Dermis blood vessel endothelial cell (primary cell): ENCODE measurements at regions not wholly inside any gene's neighbourhood (a gene's known extent, or its start where the extent isn't known, plus 50 kb on each side); places are given as distances from the start of the nearest gene placed in this dataset.
"Not testable (repeated sequence)": the region's sequence is repeated elsewhere in the genome, so short reads cannot be mapped to it uniquely, and the experiment has no call there.

Experiments used
- DNase-seq: peaks from one replicate; pipeline ENCODE4 v3.0.0; 2010

DNA sequence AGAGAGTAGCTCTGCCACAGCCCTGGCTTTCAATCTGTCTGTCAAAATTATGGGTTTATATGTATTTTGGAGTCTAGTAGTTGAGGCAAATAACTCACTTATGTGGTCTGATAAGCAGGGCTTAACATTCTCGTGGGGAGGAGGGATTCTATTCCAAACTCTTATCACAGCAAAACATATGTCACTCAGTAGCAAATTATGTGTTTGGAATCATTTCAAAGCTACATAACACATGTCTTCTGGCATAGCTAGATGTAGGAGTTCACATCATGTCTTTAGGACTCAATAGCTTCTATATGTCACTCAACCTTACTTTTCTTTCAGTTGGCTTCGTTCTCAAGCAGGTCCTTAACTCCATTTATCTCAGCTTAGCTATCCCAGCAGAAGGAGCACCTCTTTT, 144.5 kb upstream of the SEMA6A start:
- no peak for DNase-seq

DNA sequence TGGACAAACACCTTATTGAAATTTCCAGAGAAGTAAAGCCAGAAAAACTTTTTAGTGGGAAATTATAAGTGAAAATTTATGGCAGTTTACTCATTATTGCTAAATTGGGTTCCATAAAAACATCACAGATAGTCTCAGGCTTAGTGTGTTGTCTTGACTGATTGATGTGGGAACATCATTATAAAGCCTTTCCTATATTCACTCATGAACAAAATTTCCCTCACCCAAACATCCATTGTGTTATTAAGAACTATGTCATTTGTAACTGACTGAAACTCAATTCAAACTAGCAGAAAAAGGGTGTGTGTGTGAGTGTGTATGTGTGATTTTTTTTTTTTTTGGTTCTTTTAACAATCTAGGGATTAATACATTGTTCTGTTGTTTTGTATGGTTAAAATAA, 143.7 kb upstream of the SEMA6A start:
- DNase-seq: no peak

DNA sequence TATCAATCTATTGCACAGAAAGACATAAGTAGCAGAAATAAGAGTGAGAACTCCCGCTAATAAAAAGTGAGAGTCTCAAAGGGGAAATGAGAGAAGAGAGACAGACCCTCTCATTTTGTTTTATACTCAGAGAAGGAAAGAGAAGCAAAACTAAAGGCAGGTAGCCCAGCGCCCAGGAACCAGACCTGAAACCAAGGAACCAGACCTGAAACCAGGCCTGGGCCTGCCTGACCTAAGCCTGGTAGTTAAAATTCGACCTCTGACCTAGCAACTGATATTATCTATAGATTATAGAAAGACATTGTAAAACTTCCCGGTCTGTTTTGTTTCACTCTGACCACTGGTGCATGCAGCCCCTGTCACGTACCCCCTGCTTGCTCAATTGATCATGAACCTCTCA, 134.5 kb upstream of the SEMA6A start:
- DNase-seq: no peak

DNA sequence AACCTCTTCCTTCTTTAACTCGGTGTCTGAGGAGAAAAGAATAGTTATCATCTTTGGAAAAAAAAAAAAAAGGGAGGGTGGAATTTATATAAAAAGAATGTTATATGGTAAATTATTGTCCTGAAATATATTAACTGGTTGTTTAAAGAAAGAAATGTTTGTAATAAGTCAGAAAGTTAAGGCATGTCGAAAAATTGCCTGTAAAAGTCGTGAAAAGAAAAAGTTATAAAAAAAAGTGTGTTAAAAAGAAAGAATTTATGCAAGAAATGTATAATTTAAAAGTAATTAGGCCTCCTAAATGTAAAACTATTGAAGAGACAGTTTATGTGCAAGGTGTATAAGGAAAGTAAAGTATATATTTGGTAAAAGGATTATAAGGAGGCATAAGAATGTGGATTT, 130.5 kb upstream of the SEMA6A start:
- DNase-seq: not testable (repeated sequence)

DNA sequence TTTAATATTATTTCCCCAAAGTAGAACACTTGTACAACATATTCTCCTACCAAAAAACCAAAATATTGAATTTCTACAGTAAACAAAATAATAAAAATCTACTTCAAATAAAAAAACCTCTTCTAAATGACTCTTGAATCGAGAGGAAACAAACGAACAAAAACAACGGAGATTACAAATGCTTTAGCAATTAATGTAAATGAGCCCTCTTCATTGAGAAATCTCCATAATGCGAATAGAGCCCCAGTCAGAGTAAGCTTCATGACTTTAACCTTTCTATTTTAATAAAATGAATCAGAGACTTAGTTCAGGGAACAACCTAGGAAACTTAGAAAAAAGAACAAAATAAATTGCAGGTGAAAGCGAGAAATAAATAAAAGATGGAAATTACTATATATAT, 129.3 kb upstream of the SEMA6A start:
- DNase-seq: no peak

DNA sequence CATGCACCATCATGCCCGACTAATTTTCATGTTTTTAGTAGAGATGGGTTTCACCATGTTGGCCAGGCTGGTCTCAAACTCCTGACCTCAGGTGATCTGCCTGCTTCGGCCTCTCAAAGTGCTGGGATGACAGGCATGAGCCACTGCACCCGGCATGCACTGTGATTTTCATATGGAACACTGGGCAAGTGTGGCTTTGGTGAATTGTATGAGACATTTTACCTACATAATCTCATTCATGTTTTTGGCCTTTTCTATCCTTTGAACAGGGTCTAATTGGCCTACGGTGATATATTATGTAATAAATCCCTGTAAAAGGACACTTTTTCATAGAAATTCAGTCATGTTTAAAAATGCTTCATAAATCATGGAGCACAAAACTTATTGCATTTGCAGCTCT, 128.7 kb upstream of the SEMA6A start:
- no peak for DNase-seq

DNA sequence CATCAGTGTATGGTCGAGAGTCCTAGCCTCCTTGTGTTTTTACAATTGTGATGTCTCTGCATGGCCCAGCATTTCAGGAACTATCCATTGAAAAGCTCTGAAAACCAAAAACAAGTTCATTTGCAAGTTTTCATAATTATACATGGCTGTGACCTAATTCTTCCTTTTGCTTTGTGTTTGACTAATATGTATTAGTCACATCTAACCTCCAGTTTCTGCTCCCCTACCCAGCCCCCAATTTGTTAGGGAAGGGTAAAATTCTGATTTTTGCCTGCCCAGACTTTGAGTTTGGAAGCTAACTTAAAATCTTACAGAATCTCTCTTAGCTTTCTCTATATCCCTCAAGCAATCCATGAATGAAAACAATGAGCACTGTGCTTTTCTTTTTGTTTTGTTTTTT, 128.2 kb upstream of the SEMA6A start:
- no peak for DNase-seq

DNA sequence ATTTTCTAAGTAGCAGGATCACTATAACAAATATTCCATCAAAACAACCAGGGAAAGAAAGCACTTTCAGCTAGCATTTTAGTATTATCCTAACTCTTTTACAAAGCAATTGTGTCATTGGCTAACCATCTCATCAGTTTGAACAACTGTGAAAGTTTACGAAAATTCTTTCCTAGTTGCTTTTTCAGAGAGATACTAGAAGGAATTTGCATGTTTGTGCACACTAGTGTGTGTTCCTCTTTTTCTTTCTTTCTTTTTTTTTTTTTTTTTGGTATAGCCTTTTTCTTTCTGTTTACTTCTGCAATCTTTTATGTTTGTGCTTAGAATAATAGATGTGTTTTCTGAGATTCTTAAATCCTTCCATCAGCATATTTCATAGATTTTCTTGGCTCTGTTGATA, 124.7 kb upstream of the SEMA6A start:
- no peak for DNase-seq

DNA sequence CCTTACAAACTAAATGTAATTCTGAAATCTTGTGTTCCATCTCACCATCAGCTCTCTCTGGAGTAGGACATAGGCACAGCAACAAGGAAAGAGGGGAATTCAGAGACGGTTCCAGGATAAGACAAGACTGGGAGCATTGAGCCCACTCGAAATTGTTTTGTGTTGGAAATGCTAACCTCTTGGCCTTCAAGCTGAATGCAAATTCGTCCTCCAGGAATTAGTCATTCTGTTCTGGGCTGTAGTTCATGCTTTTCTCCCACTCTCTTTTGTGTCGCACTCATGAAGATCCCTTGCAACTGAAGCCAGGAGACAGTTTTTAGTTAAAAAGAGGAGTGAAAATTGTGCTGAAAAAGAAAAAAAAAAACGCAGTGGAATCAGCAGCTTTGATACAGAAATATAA, 121.7 kb upstream of the SEMA6A start:
- DNase-seq: no peak

DNA sequence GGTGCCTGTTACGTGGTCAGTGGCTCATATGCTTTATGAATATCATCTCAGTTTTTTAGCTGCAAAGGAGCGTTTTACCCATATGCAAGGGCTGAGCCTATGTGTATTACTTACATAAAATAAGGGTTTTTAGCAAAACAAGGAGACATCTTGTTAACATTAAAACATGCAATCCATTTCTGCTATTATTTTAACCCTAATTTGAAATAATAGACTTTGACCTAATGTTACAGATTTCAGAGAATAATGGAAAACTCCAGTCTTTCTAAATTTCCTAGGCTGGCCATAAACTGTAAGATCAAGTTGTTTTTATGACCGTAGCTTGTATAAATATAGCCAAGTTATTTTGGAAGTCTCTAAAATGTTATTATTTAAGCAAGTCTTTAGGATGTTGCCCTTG, 121.1 kb upstream of the SEMA6A start:
- DNase-seq: no peak

DNA sequence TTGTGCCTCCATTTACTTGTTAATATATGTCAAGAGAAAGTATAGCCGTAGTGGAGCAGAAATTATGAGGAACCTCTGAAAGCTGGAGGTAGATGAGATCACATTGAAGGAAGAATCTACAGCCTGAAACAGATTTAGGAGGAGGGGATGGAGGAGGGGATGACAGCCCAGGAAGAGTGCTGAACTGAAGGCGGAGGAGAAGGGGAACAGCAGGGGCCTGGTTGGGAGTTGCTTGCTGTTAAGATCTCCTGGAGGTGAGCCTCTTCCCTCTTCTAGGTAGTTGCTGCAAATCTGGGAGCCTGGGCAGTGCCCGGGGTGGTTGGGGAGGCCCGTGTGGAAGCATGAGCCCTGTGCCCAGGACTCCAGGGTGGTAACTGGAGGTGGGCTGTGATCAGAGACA, 111.8 kb upstream of the SEMA6A start:
- no peak for DNase-seq

DNA sequence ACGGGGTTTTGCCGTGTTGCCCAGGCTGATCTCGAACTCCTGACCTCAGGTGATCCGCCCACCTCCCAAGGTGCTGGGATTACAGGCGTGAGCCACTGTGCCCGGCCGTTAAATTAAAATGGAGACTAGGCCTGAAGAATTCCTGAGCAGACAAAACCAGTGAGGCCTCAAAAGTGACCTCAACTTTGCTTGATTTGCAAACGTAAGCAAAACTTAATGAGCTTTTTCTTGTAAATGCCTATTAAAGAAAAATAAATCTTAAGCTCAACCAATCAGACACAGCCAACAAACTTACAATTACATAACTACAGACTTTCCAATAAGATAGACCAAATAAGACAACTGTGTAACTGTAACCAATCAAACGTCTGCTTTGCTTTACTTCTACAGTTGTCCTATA, 111.3 kb upstream of the SEMA6A start:
- no peak for DNase-seq

DNA sequence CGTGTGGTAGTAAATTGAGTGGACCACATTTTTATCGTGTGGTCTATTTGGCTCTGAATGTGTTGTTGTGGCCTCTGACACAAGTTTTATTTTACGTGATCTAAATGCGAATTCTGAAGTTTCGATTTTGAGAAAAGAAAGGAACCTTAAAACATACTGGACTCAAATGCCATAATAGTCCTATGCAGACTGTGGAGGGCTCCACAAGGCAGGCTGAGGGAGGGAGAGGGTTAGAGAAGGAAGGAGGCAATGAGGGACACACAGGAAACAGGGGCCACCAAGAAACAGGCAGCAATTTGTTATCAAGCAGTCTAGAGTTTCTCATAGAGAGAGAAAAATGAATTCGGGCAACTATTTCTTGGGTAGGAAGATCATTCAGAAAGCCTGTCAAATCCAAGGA, 110.4 kb upstream of the SEMA6A start:
- DNase-seq: no peak

DNA sequence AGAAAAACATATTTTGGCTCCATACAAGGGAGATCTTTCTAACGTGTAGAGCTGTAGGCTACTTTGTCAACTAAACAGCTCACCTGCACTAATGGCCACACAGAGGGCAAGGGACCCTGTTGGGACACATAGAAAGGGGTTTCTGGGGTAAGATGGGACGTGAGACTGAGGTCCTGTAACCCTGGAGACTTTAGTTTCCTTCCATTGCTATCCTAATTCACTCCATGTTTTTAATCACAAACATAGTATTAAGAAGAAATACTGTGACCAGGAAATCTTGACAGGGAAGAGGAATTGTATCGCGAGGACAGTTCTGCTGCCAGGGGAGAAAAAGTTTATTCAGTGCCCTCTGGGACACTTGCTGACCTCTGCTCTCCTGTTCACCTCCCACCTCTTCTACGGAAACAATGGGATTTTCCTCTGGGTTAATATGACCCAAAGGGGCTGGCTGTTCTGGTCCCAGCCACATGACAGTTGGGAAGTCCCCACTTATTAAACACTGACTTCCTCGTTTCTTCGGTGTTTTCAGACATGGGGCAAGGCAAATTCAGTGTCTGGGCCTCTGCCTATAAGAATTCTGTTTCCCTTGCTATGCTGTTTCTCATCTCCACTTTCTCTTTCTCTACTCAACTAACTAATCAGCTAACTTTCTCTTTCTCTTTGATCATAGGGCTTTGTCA, 106.9 kb upstream of the SEMA6A start:
- DNase-seq: no peak

DNA sequence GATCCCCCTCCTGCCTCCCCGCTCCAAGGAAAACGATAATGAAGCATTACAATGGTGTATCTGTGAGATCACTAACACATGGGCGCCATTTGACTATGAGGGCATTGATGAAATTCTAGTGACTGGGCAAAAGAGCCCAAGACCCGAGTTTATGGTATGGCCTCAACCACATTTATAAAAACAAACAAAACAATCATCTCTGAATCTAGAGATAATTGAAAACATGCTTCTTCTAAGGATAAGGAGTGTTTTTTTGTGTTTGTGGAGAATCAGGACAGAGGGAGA, 100.9 kb upstream of the SEMA6A start:
- no peak for DNase-seq

DNA sequence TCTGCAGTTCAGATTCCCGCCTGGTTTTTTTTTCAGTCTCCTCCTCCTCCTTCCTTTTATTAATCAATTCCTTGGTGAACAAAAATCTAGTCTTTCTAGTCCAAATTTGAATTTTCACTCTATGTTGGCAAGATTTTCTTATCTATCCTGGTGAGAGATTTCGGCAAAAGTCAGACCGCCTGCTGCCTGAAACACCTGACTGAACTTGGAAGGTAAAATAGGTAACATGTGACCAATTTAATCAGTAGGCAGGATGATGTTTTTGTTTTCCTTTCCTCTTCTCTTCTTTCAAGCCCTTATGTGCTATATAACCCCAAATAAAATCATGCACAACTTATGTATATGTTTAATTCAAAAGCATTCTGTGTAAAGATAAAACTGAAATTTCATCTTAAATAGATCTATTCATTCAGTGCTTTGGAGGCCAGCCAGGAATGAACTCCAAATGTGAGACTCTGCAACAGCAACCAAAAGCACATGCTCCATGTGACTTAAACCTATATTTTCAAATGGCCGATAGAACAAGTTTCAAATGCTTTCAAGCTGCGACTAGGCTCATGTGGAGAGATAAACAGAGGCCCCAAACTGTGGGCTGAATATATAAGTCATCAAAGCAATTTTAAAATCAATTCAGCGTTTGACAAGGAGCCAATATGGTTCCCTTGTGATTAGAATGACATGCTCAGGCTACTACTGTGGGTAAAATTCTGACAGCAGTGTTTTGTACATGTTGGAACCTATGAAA, 100.4 kb upstream of the SEMA6A start:
- DNase-seq: no peak

DNA sequence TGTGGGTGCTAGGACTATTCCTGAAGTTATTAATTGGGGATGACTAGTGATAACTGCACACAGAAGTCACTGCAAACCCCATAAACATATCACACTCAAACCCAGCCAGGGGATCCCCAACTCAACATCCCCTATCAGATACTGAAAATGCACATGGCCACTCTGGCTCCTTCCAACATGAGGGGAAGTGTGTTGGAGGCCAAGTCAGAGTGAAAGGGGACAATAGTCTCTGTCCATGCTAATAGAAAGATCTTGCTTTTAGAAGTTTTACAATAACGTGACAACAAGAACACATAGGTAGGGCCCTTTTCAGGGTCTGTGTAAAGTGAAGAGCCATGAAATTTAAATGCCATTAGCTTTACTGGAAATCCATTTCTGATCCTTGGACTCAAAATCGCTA, 98.8 kb upstream of the SEMA6A start:
- DNase-seq: no peak

DNA sequence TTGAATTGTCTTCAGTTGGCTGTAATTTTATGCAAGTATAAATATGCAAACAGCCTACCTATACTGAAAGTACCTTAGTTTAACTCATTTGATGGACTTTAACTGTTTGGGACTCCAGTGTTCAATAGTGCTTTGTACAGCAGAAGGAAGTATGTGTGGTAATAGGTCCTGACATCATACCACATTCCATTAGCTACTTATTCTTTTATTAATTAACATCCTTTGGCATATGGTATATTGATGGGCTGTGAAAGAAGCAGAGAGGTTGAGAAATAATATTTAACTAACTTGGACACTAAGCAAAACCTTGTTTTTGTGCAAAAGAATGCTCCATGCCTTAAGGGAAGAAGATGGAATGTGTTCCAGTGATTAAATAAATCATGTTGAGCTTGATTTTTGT, 97.6 kb upstream of the SEMA6A start:
- DNase-seq: no peak

DNA sequence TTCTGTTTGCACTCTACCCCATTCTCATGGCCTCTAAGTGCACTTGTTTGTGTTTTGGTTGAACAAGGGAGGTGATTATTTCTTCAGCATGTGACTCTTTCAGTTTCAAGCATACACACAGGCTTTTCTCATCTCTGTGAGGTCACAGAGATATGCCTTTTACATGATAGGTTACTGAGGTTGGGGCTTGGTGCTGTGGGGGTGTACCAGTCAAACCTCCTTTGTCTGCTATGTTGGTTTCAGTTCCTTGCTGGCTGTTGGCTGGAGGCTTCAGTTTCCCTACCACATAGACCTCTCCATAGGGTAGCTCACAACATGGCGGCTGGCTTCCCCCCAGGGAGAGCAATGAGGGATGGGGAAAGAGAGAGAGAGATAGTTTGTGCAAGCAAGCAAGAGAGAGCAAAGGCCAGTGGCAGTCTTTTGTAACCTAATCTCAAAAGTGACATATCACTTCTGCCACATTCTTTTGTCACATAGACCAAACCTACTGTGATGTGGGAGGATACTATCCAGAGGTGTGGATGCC, 96.7 kb upstream of the SEMA6A start:
- no peak for DNase-seq

DNA sequence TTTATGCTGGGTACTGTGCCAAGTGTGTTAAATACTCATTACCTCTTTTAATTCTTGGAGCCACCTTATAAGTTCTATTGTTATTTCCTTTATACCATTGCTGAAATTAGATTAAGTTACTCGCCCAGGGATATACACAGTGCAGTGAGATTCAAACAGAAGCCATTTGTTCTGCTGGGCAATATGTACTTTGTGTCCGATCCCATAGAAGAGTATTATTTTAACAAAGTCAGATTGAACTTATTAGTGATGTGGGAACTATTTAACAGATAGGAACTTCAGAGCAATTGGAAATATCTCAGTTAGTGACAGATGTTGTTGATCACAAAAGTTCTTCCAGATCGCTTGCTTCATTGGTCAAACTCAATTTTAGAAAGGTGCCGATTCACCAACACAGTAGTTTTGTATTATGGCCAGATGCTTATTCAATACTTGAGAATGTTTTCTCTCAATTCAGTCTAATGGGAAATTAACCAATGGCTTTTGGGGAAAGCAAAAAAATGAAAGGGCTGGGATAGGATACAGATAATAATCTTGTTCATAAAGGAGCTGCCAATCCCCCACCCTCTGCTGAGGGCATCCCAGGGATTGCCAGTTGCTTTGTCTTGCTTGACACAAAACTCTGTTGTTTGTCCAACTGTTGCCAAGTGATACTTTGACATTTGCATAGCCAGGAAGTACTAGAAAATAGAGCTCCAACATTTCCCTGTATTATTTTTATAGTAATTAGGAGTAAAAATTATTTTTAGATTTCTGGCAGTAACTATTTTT, 94.8 kb upstream of the SEMA6A start:
- DNase-seq: no peak

DNA sequence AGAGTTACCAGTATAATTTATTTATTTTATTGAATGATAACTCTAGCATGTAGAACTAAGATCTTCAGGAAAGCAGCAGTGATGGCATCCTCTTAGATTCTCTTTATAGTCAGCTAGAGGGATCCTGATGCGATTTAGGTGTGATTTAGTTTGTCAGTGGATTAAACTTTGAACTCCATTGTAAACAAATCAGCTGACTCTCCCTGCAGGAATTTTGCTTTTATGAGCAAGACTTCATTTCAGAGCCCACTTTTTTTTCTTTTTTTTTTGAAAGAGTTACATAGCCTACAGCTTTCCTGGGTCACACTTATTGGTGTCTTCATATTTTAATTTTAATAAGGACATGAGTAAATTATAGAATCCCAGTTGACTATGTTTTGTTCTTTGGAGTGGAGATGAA, 93.8 kb upstream of the SEMA6A start:
- no peak for DNase-seq

DNA sequence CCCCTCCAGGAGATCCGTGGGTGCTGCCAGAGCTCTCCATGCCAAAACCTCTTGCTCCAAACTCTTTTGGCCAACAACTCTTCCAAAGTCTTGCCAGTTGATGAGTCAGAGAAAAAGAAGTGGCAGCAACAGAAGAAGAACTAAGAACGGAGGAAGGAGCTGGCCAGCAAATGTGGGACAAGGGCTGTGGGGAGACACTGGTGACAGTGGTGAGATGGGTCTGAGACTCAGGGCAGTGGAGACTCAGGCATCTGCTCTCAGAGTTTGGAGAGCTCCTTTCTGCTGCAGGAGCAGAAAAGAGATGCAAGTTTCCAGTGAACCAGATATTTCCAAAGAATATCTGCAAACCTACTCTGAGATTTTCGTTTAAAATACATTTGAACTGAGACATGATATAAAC, 92.3 kb upstream of the SEMA6A start:
- DNase-seq: no peak

DNA sequence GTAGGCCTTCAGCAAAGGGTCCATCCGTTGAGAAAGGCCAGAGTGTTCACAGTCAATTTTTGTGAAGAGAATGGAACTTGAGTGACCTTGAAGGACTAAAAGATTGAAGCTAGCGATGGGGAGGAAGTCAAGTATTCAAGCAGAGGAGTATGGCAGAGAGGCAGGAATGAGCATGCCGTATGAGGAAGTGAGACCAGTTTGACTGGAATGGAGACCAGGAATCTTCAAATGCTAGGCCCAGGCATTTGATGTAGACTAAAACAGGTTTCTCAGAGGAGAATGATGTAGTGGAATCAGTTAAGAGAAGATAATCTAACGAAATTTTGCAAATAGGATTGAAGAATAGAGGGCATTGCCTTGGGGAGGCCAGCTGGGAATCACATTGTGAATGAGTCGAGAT, 90.4 kb upstream of the SEMA6A start:
- no peak for DNase-seq

DNA sequence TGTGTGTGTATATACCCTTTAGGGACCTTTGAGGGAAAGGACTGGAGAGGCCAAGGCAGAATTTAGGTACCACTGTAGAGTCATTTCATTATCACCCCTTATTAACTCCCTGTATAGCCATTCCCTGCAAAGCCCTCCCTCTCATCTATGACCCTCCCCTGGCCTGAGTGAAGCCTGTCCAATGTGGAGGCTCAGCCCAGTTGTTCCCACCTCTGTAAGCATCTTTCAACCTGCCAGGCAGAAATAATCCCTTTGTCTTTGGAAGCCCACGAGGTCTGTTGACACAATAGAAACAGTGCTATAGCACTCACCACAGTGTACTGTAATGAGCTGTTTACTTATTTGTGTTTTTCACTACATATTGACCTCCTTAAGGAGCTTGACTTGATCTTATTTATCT, 88.5 kb upstream of the SEMA6A start:
- DNase-seq: no peak
